HG03342 (cell line): ENCODE measurements at regions not wholly inside any gene's neighbourhood (a gene's known extent, or its start where the extent isn't known, plus 50 kb on each side); places are given as distances from the start of the nearest gene placed in this dataset.

Experiments used
- ATAC-seq: cut with Tn5 transposase; IDR thresholded peaks from one replicate; pipeline ENCODE4 v1.9.1; 2021; ENCODE audit warnings: mild to moderate bottlenecking, moderate library complexity; ENCODE audit not compliant: unreplicated experiment

DNA sequence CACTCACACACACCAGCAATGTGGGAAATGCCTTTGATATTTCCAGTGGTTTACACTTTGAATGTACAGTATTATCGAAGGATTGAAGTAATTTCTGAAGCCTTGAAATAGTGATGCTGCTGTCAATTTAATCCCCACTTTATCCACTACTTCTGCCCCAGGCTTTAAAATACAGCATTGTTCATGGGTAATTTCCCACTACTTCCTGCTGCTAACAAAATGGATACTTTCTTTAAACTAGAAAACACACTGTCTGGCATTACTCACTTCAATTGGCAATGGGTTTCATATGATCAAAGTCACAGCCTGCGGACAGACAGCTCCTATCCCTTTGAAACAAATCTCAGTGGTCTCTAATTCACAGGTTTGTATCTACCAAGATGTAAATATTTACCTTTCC lies 292.2 kb downstream of the CDH11 start:
- no peak for ATAC-seq

GRCh38 chr16:64826374-64826773 lies 295.5 kb downstream of the CDH11 start:
- no peak for ATAC-seq

- no peak for ATAC-seq
Observed at GRCh38 chr16:64823481-64824075, 298.3 kb downstream of the CDH11 start.

DNA sequence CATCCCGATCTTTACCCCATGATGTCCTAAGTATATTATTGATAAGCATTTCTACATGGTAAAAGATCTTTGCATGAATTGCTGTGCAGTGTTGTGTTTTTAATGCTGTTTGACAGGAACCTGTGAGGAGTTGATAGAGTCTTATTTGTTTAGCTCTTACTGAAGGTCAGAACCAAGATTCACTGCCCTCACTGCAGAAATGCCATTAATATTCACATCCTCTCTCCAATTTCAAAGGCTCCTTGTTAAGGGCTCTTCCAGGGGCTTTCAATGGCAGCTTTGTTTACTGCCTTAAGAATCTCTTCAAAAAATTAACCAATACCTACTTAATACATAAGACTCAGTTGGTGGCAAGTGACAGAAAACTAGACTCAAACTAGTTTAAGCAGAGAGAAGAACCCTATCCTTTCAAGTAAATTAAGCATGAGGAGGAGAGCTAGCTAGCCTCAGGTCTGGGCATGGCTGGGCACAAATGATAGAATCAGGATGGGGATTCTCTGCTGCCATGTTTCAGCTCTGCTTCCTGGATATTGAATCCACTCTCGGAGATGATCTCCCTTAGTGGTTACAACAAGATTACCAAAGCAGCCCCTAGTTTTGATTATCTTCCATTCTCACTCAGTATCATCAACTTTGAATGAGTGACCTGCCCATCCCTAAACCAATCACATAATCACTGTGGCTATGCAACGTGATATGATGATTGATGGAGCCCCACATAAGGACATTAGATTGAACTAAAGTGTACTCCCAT lies 311.8 kb downstream of the CDH11 start:
- no peak for ATAC-seq

GRCh38 chr16:64808474-64808873 lies 313.4 kb downstream of the CDH11 start:
- no peak for ATAC-seq

- no peak for ATAC-seq
Observed at GRCh38 chr16:64791756-64792155, 330.1 kb downstream of the CDH11 start.

GRCh38 chr16:64784635-64785034 lies 337.2 kb downstream of the CDH11 start:
- ATAC-seq: no peak

DNA sequence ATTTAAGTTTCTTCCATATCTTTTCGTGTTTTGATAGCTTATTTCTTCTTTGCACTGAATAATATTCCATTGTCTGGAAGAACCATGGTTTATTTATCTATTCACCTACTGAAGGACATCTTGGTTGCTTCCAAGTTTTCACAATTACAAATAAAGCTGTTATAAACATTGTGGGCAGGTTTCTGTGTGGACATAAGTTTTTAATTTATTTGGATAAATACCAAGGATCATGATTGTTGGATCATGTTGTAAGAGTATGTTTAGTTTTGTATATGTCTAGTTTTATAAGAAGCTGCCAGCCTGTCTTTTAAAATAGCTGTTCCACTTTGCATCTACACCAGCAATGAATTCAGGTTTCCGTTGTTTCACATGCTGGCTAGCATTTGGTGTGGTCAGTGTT lies 339.4 kb downstream of the CDH11 start:
- ATAC-seq: no peak

DNA sequence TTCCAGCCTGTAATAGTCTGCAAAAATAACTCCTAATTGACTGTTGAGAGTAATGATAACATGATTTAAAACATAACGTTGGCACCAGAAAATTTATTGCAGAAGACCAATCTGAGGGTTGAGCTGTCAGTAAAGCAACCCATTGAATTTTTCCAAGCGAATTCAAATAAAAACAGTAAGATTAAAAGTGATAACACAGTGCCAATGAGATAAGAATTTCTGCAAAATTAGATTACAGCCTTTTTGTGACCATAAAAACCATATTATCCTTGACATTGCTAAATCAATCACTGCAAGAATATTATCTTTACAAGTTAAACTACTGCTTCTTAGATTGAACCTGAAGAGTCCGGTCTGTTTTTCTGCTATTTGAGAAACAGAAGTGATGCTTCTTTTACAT lies 341.4 kb downstream of the CDH11 start:
- ATAC-seq: no peak

DNA sequence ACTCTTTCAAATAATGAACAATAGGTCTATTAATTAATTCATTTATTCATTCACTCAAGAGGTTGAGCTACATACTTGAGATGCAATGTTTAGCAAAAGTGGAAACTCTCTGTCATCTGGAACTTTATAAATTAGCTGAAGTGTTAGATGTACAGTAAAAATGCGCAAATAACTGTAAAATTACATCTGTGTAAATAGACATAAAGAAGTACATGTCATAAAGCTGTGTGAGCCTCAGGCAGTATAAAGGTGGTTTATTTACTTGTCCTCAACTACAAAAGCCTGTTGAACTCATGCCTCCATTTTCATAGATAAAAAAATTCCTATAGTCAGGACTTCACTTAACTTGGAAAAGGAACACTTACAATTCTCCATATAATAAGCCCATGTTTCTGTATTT lies 343.1 kb downstream of the CDH11 start:
- ATAC-seq: no peak

GRCh38 chr16:64773638-64774037 lies 348.2 kb downstream of the CDH11 start:
- no peak for ATAC-seq

DNA sequence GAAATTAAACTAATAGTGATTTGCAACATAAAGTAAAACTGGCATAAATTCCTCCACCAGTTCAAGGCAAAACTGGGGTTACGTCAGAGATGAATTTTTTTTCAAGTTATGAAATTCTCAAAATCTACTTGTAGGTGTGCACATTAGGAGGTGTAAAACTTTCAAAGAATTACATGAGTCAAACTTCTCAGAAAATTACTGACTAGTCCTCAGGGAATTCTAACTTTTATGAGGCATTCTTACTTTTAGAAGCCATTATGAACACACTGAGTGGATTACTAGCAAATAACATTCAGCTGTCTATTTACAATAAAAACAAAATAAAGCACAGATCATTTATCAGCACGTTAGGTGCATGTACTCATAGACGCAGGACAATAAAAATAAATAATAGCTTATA lies 348.7 kb downstream of the CDH11 start:
- no peak for ATAC-seq

DNA sequence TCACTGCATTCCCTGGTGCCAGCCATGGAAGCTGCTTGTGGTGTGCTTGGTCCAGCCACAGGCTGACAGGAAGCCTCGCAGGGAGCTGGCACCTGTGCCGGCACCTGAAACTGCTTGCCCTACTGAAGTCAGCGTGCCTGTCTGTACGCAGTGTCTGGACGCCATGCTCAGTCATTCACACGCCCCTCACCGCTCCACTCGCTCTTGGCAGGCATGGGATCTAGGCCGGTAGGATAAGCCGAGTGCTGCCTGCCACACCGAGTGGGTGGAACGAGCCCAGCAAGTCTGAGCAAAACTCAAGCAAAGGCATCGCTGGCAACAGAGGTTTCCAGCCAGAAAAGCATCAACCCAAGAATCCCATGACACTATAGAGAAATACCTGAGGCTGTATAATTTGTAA lies 350.6 kb downstream of the CDH11 start:
- ATAC-seq: no peak

DNA sequence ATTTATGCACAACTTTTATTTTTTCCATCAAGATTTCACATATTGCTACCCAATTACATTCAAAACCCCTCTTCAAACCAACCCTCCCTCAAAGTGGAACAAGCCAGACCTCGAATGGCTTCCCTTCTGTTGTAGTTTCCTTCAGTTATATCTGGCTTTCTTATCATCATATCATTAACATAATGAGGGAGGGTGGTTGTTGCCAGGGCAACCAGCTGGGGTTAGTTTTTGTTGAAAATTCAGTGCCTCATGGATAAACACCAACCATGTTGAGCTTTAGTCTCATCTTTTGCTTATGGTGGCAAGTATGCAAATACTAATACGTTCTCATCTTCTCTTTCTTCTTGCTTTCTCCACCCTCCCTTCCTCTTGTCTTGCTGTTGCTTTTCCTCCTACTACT lies 359.7 kb downstream of the CDH11 start:
- ATAC-seq: no peak

GRCh38 chr16:64754279-64754678 lies 367.6 kb downstream of the CDH11 start:
- ATAC-seq: no peak

DNA sequence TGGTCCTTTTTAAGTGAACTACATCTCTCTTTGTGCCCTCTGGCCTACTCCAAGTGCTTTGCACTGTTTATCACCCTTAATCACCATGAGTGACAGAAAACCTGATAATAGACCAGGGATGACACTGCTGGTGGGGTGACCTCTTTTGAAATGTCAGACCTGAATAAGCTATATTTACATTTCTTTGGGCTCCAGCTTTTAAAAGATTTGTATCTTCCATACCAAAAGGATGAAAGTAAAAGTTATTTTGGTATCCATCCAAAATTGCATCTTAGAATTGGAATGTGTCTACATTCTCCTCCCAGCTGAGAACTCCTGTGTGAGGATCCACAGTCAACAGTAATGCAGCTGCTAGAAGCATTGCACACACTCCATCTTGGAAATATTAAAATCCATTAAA lies 370.0 kb downstream of the CDH11 start:
- ATAC-seq: no peak

- ATAC-seq: no peak
Observed at GRCh38 chr16:64749346-64749745, 372.5 kb downstream of the CDH11 start.

DNA sequence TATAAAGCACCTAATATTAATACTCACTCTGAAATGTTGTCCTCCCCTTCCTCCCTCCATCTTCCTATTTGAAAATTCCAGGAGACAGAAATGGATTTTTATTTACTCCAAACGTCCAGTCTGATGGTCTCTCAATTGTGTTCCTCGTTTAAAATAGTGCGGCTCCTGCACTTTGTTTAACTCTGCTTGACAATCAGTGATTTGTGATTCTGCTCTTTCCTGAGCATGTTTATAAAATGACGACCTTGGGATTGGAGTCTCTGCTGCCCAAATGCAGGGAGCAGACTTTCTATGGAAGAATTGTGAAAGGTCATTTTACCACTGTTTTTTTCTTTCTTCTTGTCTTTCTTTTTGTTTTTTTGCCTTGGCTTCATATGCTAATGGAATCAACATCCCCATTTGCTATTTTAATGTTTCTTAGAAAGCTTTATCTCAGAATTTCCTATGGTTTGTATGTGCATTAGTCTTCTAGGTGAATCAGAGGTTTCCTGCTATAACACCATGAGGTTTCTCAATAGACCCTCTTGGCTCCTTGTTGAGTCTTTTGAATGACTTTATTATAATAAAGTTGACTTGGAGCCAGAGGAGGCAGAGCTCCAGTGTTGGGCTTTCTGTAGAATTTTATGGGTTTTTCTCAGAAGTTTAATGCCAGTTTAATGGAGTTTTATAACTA lies 376.5 kb downstream of the CDH11 start:
- ATAC-seq: no peak

- ATAC-seq: no peak
Observed at GRCh38 chr16:64742455-64743223, 379.2 kb downstream of the CDH11 start.

GRCh38 chr16:64740261-64740660 lies 381.6 kb downstream of the CDH11 start:
- ATAC-seq: no peak

- no peak for ATAC-seq
Observed at GRCh38 chr16:64738321-64738960, 383.4 kb downstream of the CDH11 start.
